GM19452 (cell line): ENCODE measurements at regions not wholly inside any gene's neighbourhood (a gene's known extent, or its start where the extent isn't known, plus 50 kb on each side); places are given as distances from the start of the nearest gene placed in this dataset.
"Not testable (repeated sequence)": the region's sequence is repeated elsewhere in the genome, so short reads cannot be mapped to it uniquely, and the experiment has no call there.

ENCODE experiments used
- ATAC-seq: cut with Tn5 transposase; IDR thresholded peaks from one replicate; pipeline ENCODE4 v1.9.1; 2021; ENCODE audit not compliant: unreplicated experiment

DNA sequence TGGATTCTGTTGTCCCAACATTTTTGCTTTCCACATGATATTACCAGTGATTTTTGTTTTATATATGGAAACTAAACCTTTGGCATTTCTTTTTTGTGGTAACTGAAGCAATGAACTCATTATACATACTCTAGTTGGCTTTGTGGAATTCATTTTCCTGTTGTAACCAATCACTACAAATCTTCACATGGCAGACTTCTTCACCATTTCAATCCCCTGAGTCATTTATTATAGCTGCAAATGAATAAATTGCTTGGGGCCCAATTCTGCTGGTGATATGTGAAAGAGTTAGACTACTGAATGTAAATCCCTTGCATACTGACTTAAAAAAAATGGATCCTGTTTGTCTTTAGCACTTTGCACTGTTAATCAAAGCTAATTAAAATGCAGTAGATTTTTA is 1709.6 kb upstream of the WWC1 start:
- no peak for ATAC-seq

- no peak for ATAC-seq
Observed at GRCh38 chr5:166582416-166582815, 1709.0 kb upstream of the WWC1 start.

- no peak for ATAC-seq
Observed at GRCh38 chr5:166594567-166594966, 1696.9 kb upstream of the WWC1 start.

DNA sequence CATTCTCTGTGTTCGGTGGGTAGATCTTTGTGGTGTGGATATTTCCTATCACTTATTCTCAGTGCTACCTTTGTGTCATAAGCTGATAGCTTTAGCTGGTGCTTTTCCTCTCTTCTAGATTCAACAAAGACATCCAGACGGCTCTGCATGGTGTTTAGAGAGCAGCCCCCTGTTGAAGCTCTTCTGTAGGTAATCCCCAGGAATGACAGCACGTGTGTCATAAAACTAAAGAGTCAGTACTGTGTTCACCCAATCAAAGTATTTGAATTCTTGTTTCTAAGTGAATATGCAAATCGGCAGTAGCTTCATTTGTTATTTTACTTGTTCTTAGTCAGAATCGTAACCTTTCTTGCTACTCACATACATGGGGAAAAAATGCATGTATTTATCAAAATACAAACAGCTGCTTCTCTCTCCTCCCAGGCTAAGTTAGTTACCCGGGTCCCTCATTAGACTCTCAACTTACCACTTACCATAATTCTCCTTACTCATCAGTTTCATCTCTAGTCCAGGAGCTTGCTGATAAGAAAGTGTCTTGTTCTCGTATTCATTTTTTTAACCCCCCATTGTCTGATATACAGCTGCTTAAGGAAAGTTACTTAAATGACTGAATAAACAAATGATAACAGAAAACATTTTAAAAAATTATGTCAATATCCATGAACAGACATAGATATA is 1696.0 kb upstream of the WWC1 start:
- ATAC-seq = no peak

DNA sequence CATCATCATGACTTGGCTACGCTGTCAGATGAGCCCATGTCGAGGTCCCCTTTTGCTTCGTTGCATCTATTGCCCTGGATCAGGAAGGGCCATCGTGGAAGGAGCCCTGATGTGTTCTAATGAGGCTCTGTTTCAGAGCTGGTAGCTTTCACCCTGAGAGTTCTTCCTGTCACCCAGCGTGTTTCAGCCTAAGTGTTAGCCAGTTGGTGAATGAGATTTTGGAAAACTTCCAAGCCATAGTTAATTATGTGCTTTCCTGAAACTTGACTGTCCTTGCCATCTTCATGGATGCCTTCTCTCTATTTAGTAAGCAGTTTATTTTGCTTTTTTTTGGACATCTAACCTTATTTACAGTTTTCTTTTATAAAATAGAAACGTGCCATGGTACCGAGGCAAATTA is 1695.4 kb upstream of the WWC1 start:
- ATAC-seq = no peak

GRCh38 chr5:166602271-166602670 is 1689.2 kb upstream of the WWC1 start:
- ATAC-seq = no peak

GRCh38 chr5:166617507-166617906 is 1673.9 kb upstream of the WWC1 start:
- no peak for ATAC-seq

DNA sequence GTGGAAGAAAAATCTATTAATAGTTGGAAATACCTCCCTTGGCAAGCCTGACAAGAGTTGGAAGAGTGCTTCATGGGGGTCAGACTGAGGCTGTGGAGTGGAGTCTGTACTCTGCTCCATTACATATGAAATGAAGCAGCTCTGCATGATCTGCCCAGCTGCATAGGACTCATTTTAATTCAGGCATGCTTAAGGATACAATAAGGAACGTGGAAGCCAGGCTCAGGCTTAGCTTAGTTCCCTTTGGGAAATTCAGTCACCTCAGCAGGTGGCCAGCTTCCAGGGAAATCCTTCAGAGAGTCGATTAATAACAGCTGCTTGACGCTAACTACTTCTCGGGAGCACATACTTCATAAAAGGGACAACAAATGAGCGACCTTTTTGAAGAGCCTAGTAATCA is 1672.9 kb upstream of the WWC1 start:
- ATAC-seq = no peak

DNA sequence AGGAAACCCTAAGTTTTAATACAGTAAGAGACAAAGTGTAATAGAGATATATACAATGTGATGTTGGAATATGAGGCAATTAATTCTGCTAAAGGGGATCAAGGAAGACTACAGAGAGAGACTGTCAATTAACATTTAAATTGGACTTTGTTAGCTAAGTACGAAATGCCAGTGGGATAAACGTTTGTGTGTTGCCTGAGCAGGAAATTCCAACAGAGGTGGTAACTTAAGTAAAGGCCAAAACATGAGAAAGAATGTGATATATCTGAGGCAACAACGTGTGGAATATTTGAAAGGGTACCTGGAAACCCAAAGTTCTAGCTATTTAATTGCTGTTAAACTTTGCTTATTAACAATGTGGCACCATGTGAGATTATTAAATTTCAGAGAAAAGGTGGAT is 1666.9 kb upstream of the WWC1 start:
- ATAC-seq = no peak

DNA sequence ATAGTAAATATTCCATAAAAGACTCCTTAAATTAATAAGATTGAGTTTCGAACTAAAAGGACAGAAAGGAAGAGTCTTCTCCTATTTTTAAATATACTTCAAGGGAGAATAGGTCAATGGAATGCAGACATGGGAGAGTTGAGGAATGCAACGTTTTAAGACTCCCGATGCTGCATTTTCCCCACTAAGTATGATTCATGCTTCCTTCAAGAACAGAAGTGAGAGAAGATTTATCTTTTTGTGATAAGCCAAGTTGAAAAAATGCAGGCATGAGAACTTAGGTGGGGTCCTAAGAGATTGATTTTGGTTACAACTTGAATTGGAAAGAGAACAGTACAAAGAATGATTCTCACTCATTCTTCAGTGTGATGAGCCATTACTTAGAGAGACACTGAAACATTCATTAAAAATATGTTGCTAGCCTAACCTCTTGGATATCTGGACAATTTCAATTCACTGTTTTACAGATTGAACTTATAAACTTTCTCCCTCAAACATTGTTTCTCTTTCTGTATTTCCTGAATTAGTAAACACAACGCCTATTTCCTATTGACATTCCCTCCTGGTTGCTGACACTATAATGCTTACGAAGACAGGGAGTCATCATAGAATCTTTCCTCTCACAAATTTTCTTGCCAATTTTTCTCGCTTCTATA is 1666.1 kb upstream of the WWC1 start:
- no peak for ATAC-seq

- ATAC-seq = no peak
Observed at GRCh38 chr5:166637295-166637694, 1654.2 kb upstream of the WWC1 start.

- no peak for ATAC-seq
Observed at GRCh38 chr5:166639151-166639550, 1652.3 kb upstream of the WWC1 start.

DNA sequence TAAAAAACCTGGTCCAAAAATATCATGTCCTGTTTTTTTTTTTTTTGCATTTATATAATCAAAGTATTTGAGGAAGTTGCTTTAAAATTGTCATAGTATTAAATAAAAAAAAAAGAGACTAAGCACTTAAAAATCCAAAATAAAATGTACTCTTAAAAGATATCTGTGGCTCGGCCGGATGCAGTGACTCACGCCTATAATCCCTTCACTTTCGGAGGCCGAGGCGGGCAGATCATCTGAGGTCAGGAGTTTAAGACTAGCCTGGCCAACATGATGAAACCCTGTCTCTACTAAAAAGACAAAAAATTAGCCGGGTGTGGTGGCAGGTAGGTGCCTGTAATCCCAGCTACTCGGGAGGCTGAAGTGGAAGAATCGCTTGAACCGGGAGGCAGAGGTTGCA is 1651.3 kb upstream of the WWC1 start:
- ATAC-seq = not testable (repeated sequence)

DNA sequence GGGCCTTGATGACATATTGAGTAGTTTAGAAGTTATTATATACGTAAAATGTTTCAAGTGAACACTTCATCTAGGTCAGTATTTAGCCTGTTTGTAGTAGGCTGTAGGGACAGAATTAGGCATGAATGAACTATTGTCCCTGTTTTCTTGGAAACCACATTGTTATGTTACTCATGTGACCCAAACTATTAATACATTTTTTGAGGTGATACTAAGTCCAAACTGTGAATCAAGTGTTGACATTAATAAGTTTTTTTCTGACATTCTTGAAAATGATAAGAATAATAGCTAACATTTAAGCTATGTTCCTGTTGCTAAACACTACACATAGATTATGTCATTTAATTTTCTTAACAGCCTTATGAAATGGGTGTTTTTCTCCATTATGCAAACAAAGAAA is 1642.7 kb upstream of the WWC1 start:
- no peak for ATAC-seq

DNA sequence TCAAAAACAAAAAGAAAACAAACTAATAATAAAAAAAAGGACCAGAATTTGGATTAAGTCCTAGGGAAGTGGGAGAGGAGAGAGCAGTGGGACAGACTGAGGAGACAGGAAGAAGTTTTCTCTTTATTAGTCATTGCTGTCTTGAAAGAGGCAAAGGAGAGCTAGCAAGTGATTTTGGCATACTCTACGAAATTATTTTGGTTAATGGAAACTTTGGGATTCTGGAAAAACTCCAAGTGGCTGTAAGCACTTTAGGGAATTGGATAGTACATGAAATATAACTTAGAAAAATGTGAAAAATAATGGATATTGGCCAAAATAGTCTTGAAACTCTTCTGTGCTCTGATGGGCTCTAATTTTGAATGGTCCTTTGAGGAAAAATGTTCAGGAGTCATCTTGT is 1641.8 kb upstream of the WWC1 start:
- ATAC-seq = no peak

DNA sequence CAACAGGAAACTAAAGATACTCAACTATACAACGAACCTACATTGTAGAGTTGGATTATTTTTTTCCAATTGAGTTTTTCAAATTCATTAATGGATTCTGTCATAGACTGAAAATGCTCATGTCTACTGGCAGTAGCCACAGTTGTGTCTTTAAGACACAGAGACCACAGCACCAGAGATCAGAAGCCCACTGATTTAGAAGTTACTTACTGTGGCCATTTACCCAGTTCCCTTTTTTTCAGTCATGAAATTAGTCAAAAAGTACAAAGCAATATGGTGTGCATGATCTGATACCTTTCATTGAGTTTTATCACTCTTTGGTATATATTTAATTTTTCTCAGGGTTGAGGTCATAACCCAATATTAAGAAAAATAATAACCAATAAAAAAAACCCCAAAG is 1640.2 kb upstream of the WWC1 start:
- ATAC-seq = no peak

- no peak for ATAC-seq
Observed at GRCh38 chr5:166671811-166672210, 1619.6 kb upstream of the WWC1 start.

DNA sequence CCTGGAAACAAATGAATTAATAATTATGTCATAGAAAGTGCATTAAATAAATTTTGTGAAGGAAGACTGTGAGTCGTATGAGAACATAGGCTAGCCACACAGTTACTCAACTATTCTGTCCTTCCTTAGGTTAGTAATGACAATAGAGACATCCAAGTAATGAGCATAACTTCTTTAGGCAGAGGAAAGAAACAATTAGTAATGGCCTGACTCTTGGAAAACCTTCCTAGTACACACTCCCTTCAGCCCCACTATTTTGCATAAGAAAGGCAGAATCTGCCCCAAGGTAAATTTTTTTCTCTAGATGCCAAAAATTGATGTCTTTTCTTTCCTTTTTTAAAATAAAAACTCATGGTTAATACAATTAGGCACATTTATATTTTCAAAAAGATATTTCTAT is 1619.0 kb upstream of the WWC1 start:
- ATAC-seq = no peak

DNA sequence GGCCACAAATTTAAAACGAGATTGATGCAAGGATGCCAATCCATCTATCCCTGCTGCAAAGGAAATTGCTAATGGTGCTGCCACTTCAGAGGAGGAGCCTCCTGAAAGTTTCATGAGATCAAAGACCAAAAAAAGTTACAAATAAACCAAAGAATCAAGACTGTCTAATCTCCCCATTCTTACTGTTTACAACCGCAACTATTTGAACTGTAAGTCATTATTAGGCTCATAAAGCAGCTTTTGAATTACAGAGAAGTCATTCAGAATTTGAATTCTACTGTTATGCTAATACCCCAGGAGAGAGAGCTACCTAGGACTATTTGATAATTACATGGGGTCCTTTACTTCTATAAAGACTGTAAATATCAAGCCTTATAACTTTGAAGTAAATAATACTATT is 1613.6 kb upstream of the WWC1 start:
- ATAC-seq = no peak

- ATAC-seq = no peak
Observed at GRCh38 chr5:166679331-166679730, 1612.1 kb upstream of the WWC1 start.

DNA sequence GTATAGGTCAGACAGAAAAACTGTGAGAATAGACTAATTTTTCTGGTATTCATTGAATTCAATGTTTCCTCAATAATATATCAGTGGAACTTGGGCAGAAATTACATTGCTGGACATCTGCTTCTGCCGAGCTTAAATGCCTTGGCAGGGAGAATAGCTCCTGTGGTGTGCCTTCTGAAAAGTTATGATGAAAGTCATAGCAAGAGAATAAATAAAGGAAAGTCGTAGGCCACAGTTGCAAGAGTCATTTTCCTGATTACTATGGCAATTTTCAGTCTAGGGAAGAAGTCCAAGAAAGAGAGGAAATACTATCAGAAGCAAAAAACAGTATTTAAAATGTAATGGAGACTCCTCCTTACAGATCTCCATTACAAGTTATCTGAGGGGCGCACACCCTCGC is 1596.1 kb upstream of the WWC1 start:
- no peak for ATAC-seq

- ATAC-seq = no peak
Observed at GRCh38 chr5:166708291-166708690, 1583.2 kb upstream of the WWC1 start.

DNA sequence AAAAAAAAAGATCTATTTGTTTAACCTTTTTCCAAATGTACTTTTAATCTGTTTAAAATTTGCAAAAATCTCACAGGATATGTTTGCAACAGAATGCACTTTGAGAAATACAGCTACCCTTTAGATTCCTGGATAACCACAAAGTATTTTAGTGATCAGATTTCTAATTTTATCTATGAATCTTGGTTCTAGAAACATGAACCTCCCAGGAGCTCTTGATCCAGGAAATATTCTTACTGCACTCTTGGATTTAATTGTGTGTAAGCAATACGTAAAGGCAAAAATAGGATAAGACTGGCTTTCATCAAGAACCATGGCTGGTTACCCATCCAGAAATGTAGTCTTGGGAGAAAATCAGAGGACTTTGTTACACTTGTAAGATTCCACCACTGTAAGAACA is 1581.8 kb upstream of the WWC1 start:
- no peak for ATAC-seq
